Stomach (tissue), 4 donors: ENCODE measurements at regions not wholly inside any gene's neighbourhood (a gene's known extent, or its start where the extent isn't known, plus 50 kb on each side); places are given as distances from the start of the nearest gene placed in this dataset.

Source experiments
- EP300 ChIP-seq: sonication (generic); formaldehyde crosslinking; IDR thresholded peaks from one replicate; pipeline ENCODE4 v1.6.1; 2017; ENCODE audit warnings: antibody characterized with exemption
- POLR2A ChIP-seq, 4 donors: fragments of 450-650 bp; IDR thresholded peaks; one replicate each; pipeline ENCODE4 v1.6.1; 2016; ENCODE audit warnings: antibody characterized with exemption in 4 of 4, control low read depth in 2 of 4, mild to moderate bottlenecking in 1 of 4, moderate library complexity in 1 of 4

- TF ChIP-seq POLR2A (IDR thresholded peaks at IDR 0.05), result no peak
- no peak for TF ChIP-seq EP300
Measured at GRCh38 chr3:137509354-137510045, 254.6 kb upstream of the SOX14 start.
